ENCODE measurements at regions not wholly inside any gene's neighbourhood (a gene's known extent, or its start where the extent isn't known, plus 50 kb on each side); places are given as distances from the start of the nearest gene placed in this dataset.

GRCh38 chr11:70677232-70677916 is 279.0 kb downstream of the CTTN start:
- DNase-seq (ENCODE audit: low spot score), result no peak
- intact Hi-C loops (cut with DNase I), result no loop called here

- DNase-seq (ENCODE audit: low spot score), result no peak
- intact Hi-C loops (cut with DNase I), result no loop called here
Observed at GRCh38 chr11:70678931-70679900, 280.9 kb downstream of the CTTN start.

GRCh38 chr11:70680781-70681281 is 282.5 kb downstream of the CTTN start:
- intact Hi-C loops (cut with DNase I), result no loop called here
- no peak for DNase-seq (ENCODE audit: low spot score)

- DNase-seq (ENCODE audit: low spot score), result no peak
- intact Hi-C loops (cut with DNase I), result no loop called here
Observed at GRCh38 chr11:70682056-70682455, 283.7 kb downstream of the CTTN start.

- intact Hi-C loops (cut with DNase I), result no loop called here
- no peak for DNase-seq (ENCODE audit: low spot score)
Observed at GRCh38 chr11:70682760-70683159, 284.4 kb downstream of the CTTN start.

GRCh38 chr11:70687716-70688115 is 289.4 kb downstream of the CTTN start:
- intact Hi-C loops (cut with DNase I), result no loop called here
- DNase-seq (ENCODE audit: low spot score), result no peak

GRCh38 chr11:70688142-70688541 is 289.8 kb downstream of the CTTN start:
- DNase-seq (ENCODE audit: low spot score), result no peak
- intact Hi-C loops (cut with DNase I), result no loop called here

- no peak for DNase-seq (ENCODE audit: low spot score)
Observed at GRCh38 chr11:70689764-70690163, 291.4 kb downstream of the CTTN start.

GRCh38 chr11:70692131-70692530 is 293.8 kb downstream of the CTTN start:
- no peak for DNase-seq (ENCODE audit: low spot score)
- intact Hi-C loops (cut with DNase I), result no loop called here

More at GRCh38 chr11:70689764-70690163, 291.4 kb downstream of the CTTN start:
- intact Hi-C loops (cut with DNase I), result no loop called here

- DNase-seq (ENCODE audit: low spot score), result no peak
- intact Hi-C loops (cut with DNase I), result no loop called here
Observed at GRCh38 chr11:70694371-70694770, 296.0 kb downstream of the CTTN start.

- no peak for DNase-seq (ENCODE audit: low spot score)
- intact Hi-C loops (cut with DNase I), result no loop called here
Observed at GRCh38 chr11:70695086-70695960, 297.0 kb downstream of the CTTN start.

- DNase-seq (ENCODE audit: low spot score), result no peak
- intact Hi-C loops (cut with DNase I), result no loop called here
Observed at GRCh38 chr11:70696076-70696475, 297.7 kb downstream of the CTTN start.

GRCh38 chr11:70696564-70696963 is 298.2 kb downstream of the CTTN start:
- no peak for DNase-seq (ENCODE audit: low spot score)
- intact Hi-C loops (cut with DNase I), result no loop called here

GRCh38 chr11:70697701-70698100 is 299.4 kb downstream of the CTTN start:
- no peak for DNase-seq (ENCODE audit: low spot score)
- intact Hi-C loops (cut with DNase I), result no loop called here

GRCh38 chr11:70698871-70699270 is 300.5 kb downstream of the CTTN start:
- intact Hi-C loops (cut with DNase I), result no loop called here
- no peak for DNase-seq (ENCODE audit: low spot score)

GRCh38 chr11:70699294-70700221 is 301.2 kb downstream of the CTTN start:
- intact Hi-C loops (cut with DNase I), result no loop called here
- no peak for DNase-seq (ENCODE audit: low spot score)

GRCh38 chr11:70700453-70700852 is 302.1 kb downstream of the CTTN start:
- DNase-seq (ENCODE audit: low spot score), result no peak
- intact Hi-C loops (cut with DNase I), result no loop called here

- intact Hi-C loops (cut with DNase I), result no loop called here
- no peak for DNase-seq (ENCODE audit: low spot score)
Observed at GRCh38 chr11:70700871-70701270, 302.5 kb downstream of the CTTN start.
